CD4-positive, alpha-beta T cell treated with Interleukin-17A for 1 hour (primary cell): ENCODE measurements at regions not wholly inside any gene's neighbourhood (a gene's known extent, or its start where the extent isn't known, plus 50 kb on each side); places are given as distances from the start of the nearest gene placed in this dataset.
"Not testable (repeated sequence)": the region's sequence is repeated elsewhere in the genome, so short reads cannot be mapped to it uniquely, and the experiment has no call there.

Experiments used
- DNase-seq: peaks from one replicate; pipeline ENCODE4 v3.0.0-alpha.2; 2020

DNA sequence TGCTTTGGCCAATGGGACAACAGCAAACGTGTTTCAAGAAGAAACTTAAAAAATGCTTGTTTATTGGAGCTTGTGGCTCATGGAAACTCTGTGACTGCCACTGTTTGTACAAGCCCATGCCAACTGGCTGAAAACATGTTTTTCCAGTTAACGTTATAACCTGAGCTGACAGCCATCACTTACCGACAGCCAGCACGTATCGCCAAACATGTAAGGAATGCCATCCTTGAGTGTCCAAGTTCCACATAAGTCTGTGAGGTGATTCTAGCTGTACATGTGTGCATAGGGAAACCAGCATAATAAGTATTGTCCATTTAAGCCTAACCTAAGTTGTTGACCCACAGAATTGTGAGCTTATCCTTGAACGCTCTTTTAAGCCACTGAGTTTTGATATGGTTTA lies 596.9 kb downstream of the TRHDE start:
- DNase-seq: no peak

DNA sequence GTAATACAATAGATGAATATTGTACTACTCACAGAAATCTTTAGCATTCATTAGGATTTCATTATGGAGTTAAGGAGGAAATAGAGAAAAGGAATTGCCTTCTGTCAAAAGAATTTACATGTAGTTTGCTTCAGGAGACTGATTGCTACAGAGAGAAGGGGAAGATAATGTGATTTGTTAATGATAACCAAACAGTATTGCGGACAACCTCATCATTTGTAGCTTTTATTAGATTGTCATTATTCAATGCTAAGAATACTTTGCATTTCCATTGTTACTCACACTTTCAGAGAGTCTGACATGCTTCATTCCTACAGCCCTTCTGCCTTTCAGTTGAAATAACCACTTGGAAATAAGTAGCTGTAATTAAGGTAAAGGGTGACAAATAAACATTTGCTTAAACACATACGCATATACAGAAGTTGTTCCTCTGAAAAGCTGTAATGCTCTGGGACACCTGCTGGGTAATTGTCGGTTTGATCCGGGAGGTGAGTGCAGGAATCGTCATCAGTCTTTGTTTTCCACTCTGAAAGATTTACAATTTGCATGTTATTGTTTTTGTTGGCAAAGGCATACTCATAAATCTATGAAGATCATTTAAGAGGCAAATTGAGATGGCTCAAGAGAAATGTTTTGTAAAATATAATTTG lies 600.2 kb downstream of the TRHDE start:
- DNase-seq: no peak

DNA sequence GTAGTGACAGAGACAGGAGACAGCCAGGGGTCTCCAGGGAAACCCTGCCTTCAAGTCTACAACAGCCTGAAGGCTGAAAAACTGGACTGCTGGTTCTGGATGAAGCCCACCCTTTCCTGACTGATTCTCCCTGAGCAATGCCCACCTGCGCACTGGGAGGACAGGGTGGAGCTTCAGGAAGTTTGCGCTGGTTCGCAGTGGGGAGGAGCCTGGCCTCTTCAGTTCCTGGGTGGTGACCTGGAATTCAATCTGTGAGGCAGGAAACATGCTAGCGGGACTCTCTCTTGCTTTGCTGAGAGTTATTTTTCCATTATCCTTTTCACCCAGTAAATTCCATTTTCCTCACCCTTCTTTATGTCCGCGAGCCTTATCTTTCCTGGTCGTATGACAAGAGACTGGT lies 600.8 kb downstream of the TRHDE start:
- no peak for DNase-seq

DNA sequence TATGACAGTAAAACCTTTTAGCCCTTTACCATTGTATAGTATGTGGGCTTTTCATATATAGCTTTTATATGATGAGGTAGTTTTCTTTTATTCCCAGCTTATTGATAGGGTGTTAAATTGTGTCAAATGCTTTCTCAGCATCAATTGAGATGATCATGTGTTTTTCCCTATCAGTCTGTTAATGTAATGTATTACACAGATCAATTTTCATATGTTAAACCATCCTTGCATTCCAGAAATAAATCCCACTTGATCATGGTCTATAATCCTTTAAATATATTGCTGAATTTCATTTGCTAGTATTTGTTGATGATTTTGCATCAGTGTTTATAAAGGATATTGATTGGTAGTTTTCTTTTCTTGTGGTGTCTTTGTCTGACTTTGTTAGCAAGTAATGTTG lies 603.9 kb downstream of the TRHDE start:
- no peak for DNase-seq

DNA sequence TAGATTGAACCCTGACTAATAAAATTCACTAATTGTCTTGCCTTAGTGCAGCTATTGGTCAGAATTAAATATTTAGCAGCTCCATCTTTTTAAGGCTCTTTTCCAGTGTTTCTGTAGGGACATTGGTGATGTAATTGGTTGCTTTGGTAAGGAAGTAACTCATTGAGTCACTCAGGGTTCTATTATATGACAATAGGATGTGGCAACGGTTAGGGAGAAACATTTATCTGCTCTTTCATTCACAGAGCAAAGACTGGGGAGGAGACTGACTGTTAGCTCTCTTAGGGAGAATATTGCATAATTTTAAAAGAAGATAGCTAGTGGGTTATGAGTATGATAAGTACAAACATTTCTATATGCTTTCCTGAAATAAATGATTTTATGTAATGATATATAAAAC lies 616.5 kb downstream of the TRHDE start:
- DNase-seq: no peak

DNA sequence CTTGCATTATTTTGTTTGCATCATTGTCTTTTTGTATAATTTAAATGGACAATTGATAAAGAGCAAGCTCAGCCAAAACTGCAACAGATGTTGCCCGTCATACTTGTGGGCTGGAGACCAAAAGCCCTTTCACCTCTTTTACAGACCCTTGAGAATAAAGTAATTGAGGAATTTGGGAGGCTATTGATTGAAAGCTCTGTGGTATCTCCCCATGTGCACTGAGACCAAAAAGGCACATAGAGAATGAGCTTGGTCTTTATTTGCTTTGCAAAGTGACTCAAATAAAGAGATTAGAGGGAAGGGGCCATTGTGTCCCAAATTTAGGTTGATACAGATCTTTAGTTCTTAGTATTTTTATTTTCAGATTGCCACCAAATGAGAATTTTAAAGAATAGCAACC lies 617.6 kb downstream of the TRHDE start:
- DNase-seq: no peak

DNA sequence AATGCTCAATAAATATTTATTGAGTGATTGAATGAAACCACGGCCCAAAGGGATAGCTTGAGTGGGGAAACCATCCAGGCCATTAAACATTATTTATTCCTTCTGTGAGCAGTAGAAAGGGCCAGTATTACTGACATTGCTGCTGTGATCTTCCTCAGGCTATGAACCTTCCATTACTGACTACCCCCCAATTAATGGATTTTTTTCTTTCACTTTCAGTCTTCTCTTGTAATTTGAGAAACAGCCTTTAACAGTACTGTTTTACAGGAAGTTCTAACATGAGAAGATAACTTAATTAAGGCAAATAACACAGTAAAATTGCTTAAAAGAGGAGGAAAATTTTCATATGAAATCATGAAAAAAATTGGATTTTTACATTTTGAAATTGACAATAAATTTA lies 629.5 kb downstream of the TRHDE start:
- no peak for DNase-seq

DNA sequence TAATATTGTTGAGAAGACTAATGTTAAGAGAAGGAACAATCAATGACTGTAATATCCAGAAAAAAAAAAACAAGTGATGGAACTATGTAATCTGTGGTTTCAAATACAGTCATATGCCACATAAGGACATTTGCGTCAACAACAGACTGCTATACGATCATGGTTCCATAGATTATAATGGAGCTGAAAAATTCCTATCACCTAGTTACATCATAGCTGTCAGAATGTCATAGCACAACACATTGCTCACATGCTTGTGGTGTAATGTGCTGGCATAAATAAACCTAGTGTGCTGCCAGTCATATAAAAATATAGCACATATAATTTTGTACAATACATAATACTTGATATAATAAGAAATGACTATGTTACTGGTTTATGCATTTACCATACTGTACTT lies 653.5 kb downstream of the TRHDE start:
- DNase-seq: no peak

DNA sequence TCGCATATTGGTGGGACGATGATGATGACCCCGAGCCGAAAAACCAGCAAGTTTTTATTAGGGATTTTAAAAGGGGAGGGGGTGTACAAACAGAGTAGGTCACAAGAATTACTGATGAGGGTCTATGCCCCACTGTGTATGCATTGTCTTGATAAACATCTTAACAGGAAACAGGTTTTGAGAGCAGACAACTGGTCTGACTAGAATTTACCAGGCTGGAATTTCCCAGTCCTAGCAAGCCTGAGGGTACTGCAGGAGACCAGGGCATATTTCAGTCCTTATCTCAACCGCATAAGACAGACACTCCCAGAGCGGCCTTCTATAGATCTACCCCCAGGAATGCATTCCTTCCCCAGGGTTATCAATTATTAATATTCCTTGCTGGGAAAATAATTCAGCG lies 659.7 kb downstream of the TRHDE start:
- DNase-seq: not testable (repeated sequence)

DNA sequence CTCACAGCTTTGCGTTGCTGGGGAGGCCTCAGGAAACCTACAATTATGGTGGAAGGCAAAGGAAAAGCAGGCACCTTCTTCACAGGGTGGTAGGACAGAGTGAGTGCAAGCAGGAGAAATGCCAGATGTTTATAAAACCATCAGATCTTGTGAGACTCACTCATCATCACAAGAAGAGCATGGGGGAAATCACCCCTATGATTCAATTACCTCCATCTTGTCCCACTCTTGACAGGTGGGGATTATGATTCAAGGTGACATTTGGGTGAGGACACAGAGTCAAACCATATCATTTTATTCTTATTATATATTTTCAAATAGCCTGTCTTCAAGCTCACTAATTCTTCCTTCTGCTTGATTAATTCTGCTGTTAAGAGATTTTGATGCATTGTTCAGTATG lies 665.3 kb downstream of the TRHDE start:
- no peak for DNase-seq

DNA sequence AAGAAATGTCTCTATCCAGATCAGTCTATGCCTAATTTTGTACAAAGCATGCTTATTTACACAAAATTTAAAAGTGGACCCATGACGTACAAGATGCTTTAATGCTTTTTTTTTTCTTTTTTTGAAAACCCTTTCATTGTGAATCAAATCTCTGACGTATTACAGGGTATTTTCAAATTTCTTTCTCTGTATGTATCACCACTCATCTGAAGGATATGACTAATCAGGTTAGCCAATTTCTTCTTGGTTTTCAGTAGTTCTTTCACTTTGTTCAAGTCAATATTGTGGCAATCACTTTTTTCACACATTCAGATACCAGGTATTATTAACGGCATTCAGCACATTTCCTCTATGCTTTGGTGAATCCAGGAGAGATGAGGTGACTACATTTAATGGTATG lies 685.3 kb downstream of the TRHDE start:
- DNase-seq: no peak

DNA sequence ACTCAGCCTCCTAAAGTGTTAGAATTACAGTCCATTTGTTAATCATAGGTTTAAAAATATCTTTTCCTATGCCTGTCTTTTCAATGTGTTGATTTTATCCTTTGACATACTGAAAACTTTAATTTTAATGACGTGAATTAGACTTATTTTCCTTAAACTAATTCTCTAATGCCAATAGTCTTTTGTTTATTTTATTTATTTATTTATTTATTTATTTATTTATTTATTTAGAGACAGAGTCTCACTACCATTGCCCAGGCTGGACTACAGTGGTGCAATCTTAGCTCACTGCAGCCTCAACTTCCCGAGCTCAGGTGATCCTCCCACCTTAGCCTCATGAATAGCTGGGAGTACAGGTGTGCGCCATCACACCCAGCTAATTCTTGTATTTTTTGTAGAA lies 694.5 kb downstream of the TRHDE start:
- DNase-seq: no peak

DNA sequence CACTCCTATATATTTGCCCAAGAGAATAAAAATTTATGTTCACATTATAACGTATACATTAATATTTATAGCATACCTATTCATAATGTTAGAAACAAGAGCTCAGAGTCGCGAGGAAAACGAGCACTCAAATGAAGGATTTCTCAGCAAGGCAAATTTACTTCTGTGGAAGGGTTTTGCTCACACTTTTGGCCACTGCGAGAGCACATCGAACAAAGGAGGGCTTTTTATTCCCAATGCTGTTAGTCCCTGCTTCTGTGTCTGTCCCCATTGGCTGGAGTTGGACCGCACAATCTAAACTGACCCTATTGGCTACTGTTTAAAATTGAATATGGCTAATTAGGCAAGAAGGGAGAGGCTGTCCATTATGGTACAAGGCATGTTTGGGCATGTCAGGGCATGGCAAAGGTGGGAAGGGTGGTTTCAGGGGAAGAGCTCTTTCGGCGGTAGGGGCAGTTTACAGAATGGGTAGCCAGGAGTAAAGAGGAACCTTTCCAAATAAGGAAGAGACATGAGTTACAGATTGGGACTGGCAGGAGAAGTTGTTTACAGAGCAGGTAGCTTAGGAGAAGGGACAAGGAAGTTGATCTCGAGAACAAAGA lies 702.9 kb downstream of the TRHDE start:
- DNase-seq: no peak

DNA sequence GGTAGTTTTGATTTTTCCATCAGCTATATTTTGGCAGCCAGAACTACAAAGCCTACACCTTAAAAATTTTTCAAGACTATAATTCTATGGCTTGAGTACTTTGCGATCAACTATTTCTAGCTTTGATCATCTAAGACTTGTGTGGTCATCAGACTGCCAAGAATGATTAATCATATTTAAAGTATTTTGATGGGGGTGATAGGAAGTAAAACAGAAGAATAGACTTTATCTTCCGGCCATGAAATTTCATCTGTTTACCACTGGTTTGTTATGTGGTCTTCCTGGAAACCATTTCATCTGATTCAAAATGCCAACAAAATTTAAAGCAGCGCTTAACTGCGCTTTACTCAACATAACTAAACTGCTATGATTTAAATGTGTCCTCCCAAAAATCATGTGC lies 706.8 kb downstream of the TRHDE start:
- no peak for DNase-seq

DNA sequence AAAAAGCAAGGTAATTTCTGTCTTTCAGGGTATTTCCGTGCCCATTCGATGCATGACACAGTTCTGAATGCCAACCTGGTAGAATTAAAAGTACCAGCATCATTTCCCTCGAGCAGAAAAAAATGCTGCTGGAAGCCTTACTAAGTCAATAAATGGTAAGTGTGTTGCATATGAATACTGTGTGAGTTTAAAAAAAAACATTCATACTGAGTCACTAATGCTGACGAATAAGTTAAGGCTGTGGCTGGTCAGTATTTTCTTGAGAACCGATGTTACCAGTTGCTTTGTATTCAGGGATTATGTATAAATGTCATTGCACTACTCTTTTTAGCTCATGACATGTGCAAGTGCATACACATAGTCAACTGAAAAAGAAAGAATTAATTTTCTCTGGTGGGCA lies 710.2 kb downstream of the TRHDE start:
- no peak for DNase-seq

DNA sequence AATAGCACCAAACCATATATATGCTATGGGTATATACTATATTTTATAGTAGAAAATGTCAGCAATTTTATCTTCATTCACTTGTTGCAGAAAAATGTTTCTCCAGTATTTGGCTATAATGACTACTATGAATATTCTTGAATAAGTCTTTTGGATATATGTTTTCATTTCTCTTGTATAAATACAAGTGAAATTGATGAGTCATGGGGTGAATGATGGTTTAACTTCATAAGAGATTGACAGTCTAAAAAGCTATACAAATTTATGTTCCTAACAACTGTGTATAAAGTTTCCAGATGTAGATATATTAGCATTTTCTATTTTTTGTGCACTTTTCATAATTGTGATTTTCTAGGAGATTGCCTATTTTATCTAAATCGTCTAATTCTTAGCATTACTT lies 714.8 kb downstream of the TRHDE start:
- DNase-seq: no peak

DNA sequence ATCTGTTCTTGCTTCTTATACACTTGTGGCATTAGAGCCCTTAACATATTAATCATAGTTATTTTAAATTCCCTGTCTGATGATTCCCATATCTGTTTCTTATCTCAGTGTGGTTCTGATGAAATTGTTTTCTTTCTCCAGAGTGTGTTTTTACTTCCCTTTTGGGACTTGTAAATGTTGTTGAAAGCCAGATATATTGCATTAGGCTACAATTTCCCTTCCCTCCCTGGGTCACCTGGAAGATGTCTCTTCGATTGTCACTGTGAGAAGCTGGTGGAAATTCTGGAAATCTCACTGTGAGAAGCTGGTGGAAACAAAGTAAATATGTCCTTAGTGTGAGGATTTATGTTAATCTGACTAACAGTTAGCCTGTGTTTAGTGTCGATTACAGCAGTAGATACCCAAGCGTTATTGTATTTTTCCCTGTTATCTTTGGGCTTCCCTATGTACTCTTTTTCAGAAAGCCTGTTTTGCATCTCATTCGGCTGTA lies 717.3 kb downstream of the TRHDE start:
- no peak for DNase-seq

DNA sequence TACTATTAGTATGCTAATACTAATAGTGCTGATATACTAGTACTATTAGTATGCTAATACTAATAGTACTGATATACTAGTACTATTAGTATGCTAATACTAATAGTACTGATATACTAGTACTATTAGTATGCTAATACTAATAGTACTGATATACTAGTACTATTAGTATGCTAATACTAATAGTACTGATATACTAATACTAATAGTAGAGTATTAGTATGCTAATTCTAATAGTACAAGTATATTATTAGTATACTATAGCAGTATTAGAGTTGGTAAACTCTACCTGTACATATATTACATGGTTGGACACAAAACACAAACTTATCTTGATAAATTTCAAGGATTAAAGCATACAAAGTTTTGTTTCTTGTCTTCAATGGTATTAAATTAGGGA lies 722.9 kb downstream of the TRHDE start:
- DNase-seq: not testable (repeated sequence)

DNA sequence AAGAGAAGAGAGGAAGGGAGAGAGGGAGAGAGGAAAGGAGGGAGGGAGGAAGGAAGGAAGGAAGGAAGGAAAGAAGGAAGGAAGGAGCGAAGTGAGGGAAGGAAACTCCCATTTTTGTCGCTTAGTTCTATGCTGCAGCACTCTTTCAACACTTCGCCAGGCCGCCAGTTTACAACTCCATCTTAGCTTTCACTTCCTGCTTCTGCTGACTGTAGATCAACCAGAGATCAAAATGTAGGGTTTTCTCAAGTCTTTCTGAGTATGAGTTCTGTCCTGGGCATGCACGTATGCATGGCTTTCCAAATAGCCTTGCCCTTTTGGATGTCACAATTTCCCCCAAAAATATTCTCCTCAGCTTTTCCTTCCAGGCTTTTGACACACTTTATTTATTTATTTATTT lies 723.4 kb downstream of the TRHDE start:
- no peak for DNase-seq

DNA sequence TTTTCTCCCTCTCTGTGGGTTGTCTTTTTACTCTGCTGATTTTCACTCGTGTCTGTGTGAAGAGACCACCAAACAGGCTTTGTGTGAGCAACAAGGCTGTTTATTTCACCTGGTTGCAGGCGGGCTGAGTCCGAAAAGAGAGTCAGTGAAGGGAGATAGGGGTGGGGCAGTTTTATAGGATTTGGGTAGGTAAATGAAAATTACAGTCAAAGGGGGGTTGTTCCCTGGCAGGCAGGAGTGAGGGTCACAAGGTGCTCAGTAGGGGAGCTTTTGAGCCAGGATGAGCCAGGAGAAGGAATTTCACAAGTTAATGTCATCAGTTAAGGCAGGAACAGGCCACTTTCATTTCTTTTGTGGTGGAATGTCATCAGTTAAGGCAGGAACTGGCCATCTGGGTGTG lies 729.6 kb downstream of the TRHDE start:
- not testable (repeated sequence) for DNase-seq

DNA sequence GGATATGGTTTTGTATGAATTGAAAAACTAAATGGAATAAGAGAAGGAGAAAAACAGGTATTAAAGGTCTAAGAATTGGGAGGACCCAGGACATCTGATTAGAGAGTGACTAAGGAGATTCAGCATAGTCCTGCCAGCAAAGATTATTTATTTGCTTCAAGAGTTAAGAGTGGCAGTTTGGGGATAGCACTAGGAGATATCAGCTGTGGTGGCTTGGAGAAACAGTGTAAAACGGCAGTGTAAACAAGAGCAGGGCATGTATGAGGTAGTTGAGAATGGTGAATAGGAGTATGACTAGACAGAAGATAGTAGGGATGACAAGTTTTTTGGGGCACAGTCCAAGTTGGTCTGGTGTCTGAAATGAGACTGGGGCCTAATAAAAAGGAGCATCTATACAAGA lies 730.3 kb downstream of the TRHDE start:
- DNase-seq: not testable (repeated sequence)

DNA sequence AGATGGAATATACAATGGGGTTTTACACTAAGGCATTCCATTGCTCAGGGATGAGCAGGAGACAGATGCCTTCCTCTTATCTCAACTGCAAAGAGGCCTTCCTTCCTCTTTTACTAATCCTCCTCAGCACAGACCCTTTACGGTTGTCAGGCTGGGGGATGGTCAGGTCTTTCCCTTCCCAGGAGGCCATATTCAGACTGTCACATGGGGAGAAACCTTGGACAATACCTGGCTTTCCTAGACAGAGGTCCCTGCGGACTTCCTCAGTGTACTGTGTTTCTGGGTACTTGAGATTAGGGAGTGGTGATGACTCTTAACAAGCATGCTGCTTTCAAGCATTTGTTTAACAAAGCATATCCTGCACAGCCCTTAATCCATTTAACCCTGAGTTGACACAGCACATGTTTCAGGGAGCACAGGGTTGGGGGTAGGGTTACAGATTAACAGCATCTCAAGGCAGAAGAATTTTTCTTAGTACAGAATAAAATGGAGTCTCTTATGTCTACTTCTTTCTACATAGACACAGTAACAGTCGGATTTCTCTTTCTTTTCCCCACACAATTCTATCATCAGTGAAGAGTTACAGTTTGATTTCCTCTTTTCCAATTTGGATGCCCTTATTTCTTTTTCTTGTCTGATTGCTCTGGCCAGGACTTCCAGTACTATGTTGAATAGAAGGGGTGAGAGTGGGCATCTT lies 737.1 kb downstream of the TRHDE start:
- not testable (repeated sequence) for DNase-seq

DNA sequence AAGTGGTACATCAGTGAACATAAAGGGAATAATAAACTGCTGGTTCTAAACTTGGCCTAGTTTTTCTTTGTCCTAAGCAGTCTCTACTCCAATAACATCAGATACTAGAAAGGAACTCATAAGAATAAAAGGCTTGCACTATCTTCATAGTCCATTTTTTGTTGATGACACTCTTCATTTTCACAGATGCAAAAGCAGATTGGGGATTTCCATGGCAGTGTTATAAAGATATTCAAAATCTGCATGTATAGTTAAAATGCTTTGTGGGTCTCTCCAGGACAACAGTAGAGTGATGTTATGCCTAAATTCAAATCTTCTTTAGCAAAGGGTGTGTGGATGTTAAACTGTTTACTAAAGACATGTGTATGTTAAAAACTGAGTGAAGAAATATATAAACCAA lies 745.8 kb downstream of the TRHDE start:
- no peak for DNase-seq

DNA sequence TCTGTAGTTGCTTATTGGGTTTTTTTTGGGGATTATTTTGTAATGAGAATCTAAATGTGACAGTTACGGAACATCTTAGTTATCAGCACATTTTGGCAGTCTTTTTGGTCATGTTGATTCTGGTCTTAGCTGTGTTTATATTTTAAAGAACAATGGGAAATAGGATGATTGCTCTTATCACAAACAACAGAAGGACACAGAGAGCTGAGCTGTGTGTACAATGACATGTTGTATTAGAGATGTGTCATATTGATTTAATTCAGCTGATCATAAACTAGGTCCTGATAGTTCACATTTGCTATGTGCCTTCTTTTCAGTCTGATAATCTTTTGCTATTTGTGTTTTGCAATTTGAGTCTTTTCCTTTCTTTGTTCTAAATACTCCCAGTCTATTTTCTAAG lies 781.7 kb downstream of the TRHDE start:
- DNase-seq: no peak

DNA sequence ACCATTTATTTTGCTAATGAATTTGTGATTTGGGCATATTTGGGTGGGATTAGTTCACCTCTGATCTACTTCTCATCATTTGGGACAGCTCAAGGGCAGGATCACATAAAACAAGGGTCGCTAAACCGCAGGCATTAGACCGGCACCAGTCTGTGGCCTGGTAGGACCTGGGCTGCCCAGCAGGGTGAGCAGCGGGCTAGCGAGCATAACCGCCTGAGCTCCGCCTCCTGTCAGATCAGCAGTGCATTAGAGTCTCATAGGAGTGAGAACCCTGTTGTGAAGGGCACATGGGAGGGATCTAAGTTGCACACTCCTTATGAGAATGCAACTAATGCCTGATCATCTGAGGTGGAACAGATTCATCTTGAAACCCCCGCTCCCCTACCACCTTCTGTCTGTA lies 785.3 kb downstream of the TRHDE start:
- no peak for DNase-seq
